Activated T-cell treated with anti-CD3 and anti-CD28 coated beads, Interleukin-2, amount 50 U/mL, for 48 hours (primary cell): ENCODE measurements at regions not wholly inside any gene's neighbourhood (a gene's known extent, or its start where the extent isn't known, plus 50 kb on each side); places are given as distances from the start of the nearest gene placed in this dataset.

Experiments
- DNase-seq, 2 experiments: peaks; one replicate each; pipeline ENCODE4 v3.0.0-alpha.2; 2020

GRCh38 chr10:83252596-83252995 is 886.7 kb upstream of the GHITM start:
- DNase-seq, result no peak

- DNase-seq, result no peak
Measured at GRCh38 chr10:83253011-83253671, 886.2 kb upstream of the GHITM start.

GRCh38 chr10:83254698-83255097 is 884.6 kb upstream of the GHITM start:
- no peak for DNase-seq

- no peak for DNase-seq
Measured at GRCh38 chr10:83262434-83262833, 876.9 kb upstream of the GHITM start.

- DNase-seq, result no peak
Measured at GRCh38 chr10:83272666-83273434, 866.5 kb upstream of the GHITM start.

- DNase-seq, result no peak
Measured at GRCh38 chr10:83274088-83274487, 865.2 kb upstream of the GHITM start.

- no peak for DNase-seq
Measured at GRCh38 chr10:83276971-83277370, 862.3 kb upstream of the GHITM start.

GRCh38 chr10:83283151-83283550 is 856.2 kb upstream of the GHITM start:
- DNase-seq, result no peak

- no peak for DNase-seq
Measured at GRCh38 chr10:83287374-83287773, 851.9 kb upstream of the GHITM start.

- no peak for DNase-seq
Measured at GRCh38 chr10:83289373-83289772, 849.9 kb upstream of the GHITM start.

GRCh38 chr10:83289948-83290347 is 849.4 kb upstream of the GHITM start:
- DNase-seq, result no peak

GRCh38 chr10:83301732-83302131 is 837.6 kb upstream of the GHITM start:
- DNase-seq, result no peak

- no peak for DNase-seq
Measured at GRCh38 chr10:83302623-83303022, 836.7 kb upstream of the GHITM start.

- DNase-seq, result no peak
Measured at GRCh38 chr10:83310688-83311087, 828.6 kb upstream of the GHITM start.

GRCh38 chr10:83312570-83312969 is 826.7 kb upstream of the GHITM start:
- no peak for DNase-seq

GRCh38 chr10:83332690-83333089 is 806.6 kb upstream of the GHITM start:
- DNase-seq, result no peak

- DNase-seq, result no peak
Measured at GRCh38 chr10:83333566-83333965, 805.7 kb upstream of the GHITM start.

- no peak for DNase-seq
Measured at GRCh38 chr10:83343676-83344075, 795.6 kb upstream of the GHITM start.

GRCh38 chr10:83346266-83346910 is 792.9 kb upstream of the GHITM start:
- no peak for DNase-seq

- DNase-seq, result no peak
Measured at GRCh38 chr10:83352588-83352987, 786.7 kb upstream of the GHITM start.

GRCh38 chr10:83354456-83354855 is 784.9 kb upstream of the GHITM start:
- no peak for DNase-seq

GRCh38 chr10:83357004-83357403 is 782.3 kb upstream of the GHITM start:
- DNase-seq, result no peak

- no peak for DNase-seq
Measured at GRCh38 chr10:83357627-83358026, 781.7 kb upstream of the GHITM start.

- no peak for DNase-seq
Measured at GRCh38 chr10:83367036-83367435, 772.3 kb upstream of the GHITM start.
